H1 (cell line): ENCODE measurements at regions not wholly inside any gene's neighbourhood (a gene's known extent, or its start where the extent isn't known, plus 50 kb on each side); places are given as distances from the start of the nearest gene placed in this dataset.

Experiments
- JUND ChIP-seq: IDR thresholded peaks from 2 replicates; pipeline ENCODE4 v1.6.1; 2011; ENCODE audit warnings: mild to moderate bottlenecking, improper control_type of control experiment, low read length
- KDM5A ChIP-seq: fragments of 200-600 bp; IDR thresholded peaks from 2 replicates; pipeline ENCODE4 v1.7.1; 2012; ENCODE audit warnings: mild to moderate bottlenecking, low read length, inconsistent platforms, mixed read lengths
- POU5F1 ChIP-seq: IDR thresholded peaks from 2 replicates; pipeline ENCODE4 v1.6.1; 2011; ENCODE audit warnings: low read depth, mild to moderate bottlenecking, low read length, moderate library complexity
- RFX5 ChIP-seq: IDR thresholded peaks from 2 replicates; pipeline ENCODE4 v1.6.1; 2011; ENCODE audit warnings: low read depth, low read length, improper control_type of control experiment, borderline replicate concordance
- RNF2 ChIP-seq: fragments of 200-900, 300-1000 bp; sonication (generic); IDR thresholded peaks from 2 replicates; pipeline ENCODE4 v1.7.1; 2016; ENCODE audit warnings: borderline replicate concordance, low read depth, mild to moderate bottlenecking, antibody characterized with exemption, low read length; ENCODE audit not compliant: poor library complexity, severe bottlenecking; ENCODE audit errors: missing control alignments

GRCh38 chr7:37524797-37525196, 76.1 kb upstream of the ELMO1 start (continued):
- TF ChIP-seq POU5F1 (no peak), KDM5A (no peak), RNF2 (no peak), JUND (no peak), RFX5 (no peak)
- TF ChIP-seq, all 59 proteins: peak for 0
